ENCODE measurements at regions not wholly inside any gene's neighbourhood (a gene's known extent, or its start where the extent isn't known, plus 50 kb on each side); places are given as distances from the start of the nearest gene placed in this dataset.
A peak's percentile ranks its signal among the peaks of the same experiment; 100 is the strongest.

DNA sequence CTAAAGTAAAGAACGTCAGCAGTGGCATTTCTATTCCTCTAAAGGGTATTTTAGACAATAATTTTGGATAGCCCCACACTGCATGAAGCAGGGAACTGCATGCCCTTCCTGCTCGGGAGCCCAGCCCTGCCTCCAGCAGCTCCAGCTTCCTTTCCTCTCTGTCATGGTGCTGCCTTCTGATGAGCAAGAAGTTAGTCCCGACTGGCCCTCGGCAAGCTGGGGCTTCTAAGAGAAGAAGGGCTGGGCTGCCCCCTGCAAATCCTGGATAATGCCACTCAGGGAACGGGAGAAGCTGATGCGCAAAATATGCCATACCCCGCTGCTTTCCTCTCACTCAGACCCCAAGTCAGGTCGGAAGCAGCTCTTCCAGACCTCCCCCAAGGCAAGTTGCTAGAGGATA is 296.4 kb downstream of the ETS1 start (continued):
- no peak for TF ChIP-seq FOXM1 (IDR thresholded peaks at IDR 0.05; ENCODE audit: low read depth, low read length)
- TF ChIP-seq EGR1 (IDR thresholded peaks at IDR 0.05; ENCODE audit: borderline replicate concordance in 1 of 2, low read depth in 2 of 2, low read length in 2 of 2), result no peak
- no peak for TF ChIP-seq CHD4 (IDR thresholded peaks at IDR 0.05)

DNA sequence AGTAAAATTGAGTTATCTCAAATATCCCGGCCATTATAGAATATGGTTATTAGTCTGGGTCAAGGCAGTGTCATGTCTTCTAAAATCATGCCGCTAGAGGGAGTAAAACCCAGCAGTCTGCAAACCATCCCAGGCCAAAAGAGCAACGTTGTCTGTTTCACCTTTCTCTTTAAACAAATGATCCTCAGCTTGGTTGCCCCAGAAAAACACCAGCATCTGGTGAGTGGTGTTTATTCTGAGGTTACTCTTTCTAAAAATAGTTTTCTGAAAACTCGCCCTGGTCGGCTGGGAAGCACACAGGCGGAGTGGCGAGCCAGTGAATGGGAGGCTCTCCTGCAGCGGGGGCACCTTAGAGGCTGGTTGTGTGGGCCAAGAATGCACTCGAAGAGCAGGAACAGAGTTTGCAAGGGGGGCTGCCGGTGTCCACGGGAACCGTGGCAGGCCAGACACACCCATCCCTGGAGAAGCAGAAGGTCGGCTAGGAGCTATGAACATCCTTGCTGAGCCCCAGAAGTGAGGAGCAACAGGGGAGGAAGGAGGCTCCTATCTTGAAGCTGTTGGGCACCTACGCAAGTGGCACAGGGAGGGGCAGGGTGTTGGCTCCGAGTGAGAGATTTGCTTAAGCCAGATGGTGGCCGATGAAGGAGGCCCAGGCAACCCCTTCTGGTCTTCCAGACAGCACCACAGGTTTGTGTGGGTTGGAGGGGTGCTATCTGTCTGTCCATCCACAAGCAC is 297.1 kb downstream of the ETS1 start:
- peak overlapping the region; percentile 75 for H3K27ac ChIP-seq (ENCODE audit: control insufficient read depth, insufficient read depth)
- ChIA-PET CTCF (interaction anchor here (0.6 to 10.0 kb wide), 48 partner anchors 11 to 565 kb away, joined by 3 to 195 read pairs (median 4); no protein-coding TSS in a partner anchor), POLR2A (interaction anchor here (1.0 to 1.7 kb wide), 5 partner anchors 27 to 340 kb away, joined by 3 to 4 read pairs (median 4); no protein-coding TSS in a partner anchor), RAD21 (ENCODE audit: unreplicated experiment) (interaction anchor here (0.9 to 7.4 kb wide), 26 partner anchors 10 to 541 kb away, joined by 3 to 144 read pairs (median 8); no protein-coding TSS in a partner anchor), SMC1A (ENCODE audit: uncharacterized antibody, unreplicated experiment) (interaction anchor here (0.5 to 11.2 kb wide), 34 partner anchors 10 to 567 kb away, joined by 3 to 200 read pairs (median 4); no protein-coding TSS in a partner anchor)
- H3K4me3 ChIP-seq, result peak overlapping the region; percentile 53
- no peaks in the 10 kb centered on the region for H4K20me1 ChIP-seq (ENCODE audit: control insufficient read depth, insufficient read depth)
- BruUV-seq (replicated peaks), result TSS peak; percentile 89
- H3K9ac ChIP-seq (ENCODE audit: control insufficient read depth, insufficient read depth, low read length), result peak overlapping the region; percentile 64
- H3K9me3 ChIP-seq (replicated peaks; ENCODE audit: control insufficient read depth, insufficient read depth, low read length), result no peaks in the 10 kb centered on the region
- H3K79me2 ChIP-seq (ENCODE audit: control insufficient read depth, insufficient read depth, low read length), result peaks cover 4% of the 10 kb centered on the region
- WGBS (ENCODE audit: insufficient coverage, insufficient replicate concordance, low lambda C conversion rate, missing lambda C conversion rate), result 3% methylated on average over 16 of the region's 16 CpGs
- peaks cover 25% of the 10 kb centered on the region for H3K4me1 ChIP-seq (ENCODE audit: control insufficient read depth, insufficient read depth, low read length)
- H2AFZ ChIP-seq (ENCODE audit: control insufficient read depth, low read depth, low read length), result peak overlapping the region; percentile 75
- H3K4me2 ChIP-seq (ENCODE audit: control insufficient read depth, insufficient read depth), result peak overlapping the region; percentile 78
- peak; percentile 80 for DNase-seq (ENCODE audit: low read depth, low spot score)
- in situ Hi-C loops (cut with MboI), result loop anchor here (5.0 to 25.0 kb wide), 2 partner anchors 172 to 337 kb away; no protein-coding TSS in a partner anchor
- peak; percentile 80 for FAIRE-seq
- intact Hi-C loops (cut with micrococcal nuclease; ENCODE audit: unreplicated experiment), result loop anchor here (1.0 to 5.0 kb wide), 9 partner anchors 29 to 541 kb away; no protein-coding TSS in a partner anchor
- H3K36me3 ChIP-seq (ENCODE audit: control insufficient read depth in 2 of 2, insufficient read depth in 2 of 2, low read length in 1 of 2), result no peaks in the 10 kb centered on the region
- H3K27me3 ChIP-seq (replicated peaks in 1 of 2; ENCODE audit: control insufficient read depth in 2 of 2, insufficient read depth in 2 of 2, low read length in 1 of 2), result no peaks in the 10 kb centered on the region
- ATAC-seq, result peak; percentile 92
- TF ChIP-seq CEBPB (IDR thresholded peaks at IDR 0.05; ENCODE audit: borderline replicate concordance in 1 of 2, low read depth in 2 of 2, low read length in 2 of 2), result no peak
- no peak for TF ChIP-seq CHD4 (IDR thresholded peaks at IDR 0.05)
- peak; percentile 74 for TF ChIP-seq IKZF1 (conservative IDR thresholded peaks at IDR 0.05)
- no peak for TF ChIP-seq MYC (IDR thresholded peaks at IDR 0.05; ENCODE audit: insufficient read depth, insufficient read length, insufficient replicate concordance, low read length, severe bottlenecking)
- TF ChIP-seq FOXM1 (IDR thresholded peaks at IDR 0.05; ENCODE audit: low read depth, low read length), result peak; percentile 81
- TF ChIP-seq MYB (IDR thresholded peaks at IDR 0.05; ENCODE audit: borderline replicate concordance, low read depth, low read length), result no peak
- TF ChIP-seq, protein P1, sequence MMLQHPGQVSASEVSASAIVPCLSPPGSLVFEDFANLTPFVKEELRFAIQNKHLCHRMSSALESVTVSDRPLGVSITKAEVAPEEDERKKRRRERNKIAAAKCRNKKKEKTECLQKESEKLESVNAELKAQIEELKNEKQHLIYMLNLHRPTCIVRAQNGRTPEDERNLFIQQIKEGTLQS (IDR thresholded peaks at IDR 0.05; ENCODE audit: borderline replicate concordance, extremely low read depth, low read depth, low read length), result no peak
- TF ChIP-seq ATF7 (IDR thresholded peaks at IDR 0.05; ENCODE audit: low read depth), result 0 out of 2 replicates have a peak, but pooled peaks have one; percentile 42
- TF ChIP-seq FOS (IDR thresholded peaks at IDR 0.05; ENCODE audit: borderline replicate concordance, extremely low read depth, insufficient read length), result no peak
- TF ChIP-seq, protein P2, sequence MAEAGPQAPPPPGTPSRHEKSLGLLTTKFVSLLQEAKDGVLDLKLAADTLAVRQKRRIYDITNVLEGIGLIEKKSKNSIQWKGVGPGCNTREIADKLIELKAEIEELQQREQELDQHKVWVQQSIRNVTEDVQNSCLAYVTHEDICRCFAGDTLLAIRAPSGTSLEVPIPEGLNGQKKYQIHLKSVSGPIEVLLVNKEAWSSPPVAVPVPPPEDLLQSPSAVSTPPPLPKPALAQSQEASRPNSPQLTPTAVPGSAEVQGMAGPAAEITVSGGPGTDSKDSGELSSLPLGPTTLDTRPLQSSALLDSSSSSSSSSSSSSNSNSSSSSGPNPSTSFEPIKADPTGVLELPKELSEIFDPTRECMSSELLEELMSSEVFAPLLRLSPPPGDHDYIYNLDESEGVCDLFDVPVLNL (IDR thresholded peaks at IDR 0.05; ENCODE audit: low read depth, low read length), result no peak
- TF ChIP-seq IRF4 (IDR thresholded peaks at IDR 0.05; ENCODE audit: low read depth, low read length), result no peak
- TF ChIP-seq, protein P3, sequence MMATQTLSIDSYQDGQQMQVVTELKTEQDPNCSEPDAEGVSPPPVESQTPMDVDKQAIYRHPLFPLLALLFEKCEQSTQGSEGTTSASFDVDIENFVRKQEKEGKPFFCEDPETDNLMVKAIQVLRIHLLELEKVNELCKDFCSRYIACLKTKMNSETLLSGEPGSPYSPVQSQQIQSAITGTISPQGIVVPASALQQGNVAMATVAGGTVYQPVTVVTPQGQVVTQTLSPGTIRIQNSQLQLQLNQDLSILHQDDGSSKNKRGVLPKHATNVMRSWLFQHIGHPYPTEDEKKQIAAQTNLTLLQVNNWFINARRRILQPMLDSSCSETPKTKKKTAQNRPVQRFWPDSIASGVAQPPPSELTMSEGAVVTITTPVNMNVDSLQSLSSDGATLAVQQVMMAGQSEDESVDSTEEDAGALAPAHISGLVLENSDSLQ (IDR thresholded peaks at IDR 0.05), result no peak
- no peak for TF ChIP-seq RB1 (IDR thresholded peaks at IDR 0.05; ENCODE audit: borderline replicate concordance)
- TF ChIP-seq BHLHE40 (IDR thresholded peaks at IDR 0.05; ENCODE audit: borderline replicate concordance in 1 of 2, low read depth in 2 of 2, low read length in 1 of 2), result peak in 1 of 2 experiments; percentile 53; a peak in 1 of 4 replicates

Data from GM12878 (cell line).